GM18505 (cell line): ENCODE measurements at regions not wholly inside any gene's neighbourhood (a gene's known extent, or its start where the extent isn't known, plus 50 kb on each side); places are given as distances from the start of the nearest gene placed in this dataset.

Experiments
- ATAC-seq: cut with Tn5 transposase; IDR thresholded peaks from one replicate; pipeline ENCODE4 v1.9.1; 2021; ENCODE audit not compliant: unreplicated experiment
- POLR2A ChIP-seq: IDR thresholded peaks from 4 replicates; pipeline ENCODE4 v1.6.1; 2011; ENCODE audit warnings: borderline replicate concordance; ENCODE audit not compliant: insufficient read depth, insufficient read length; ENCODE audit errors: extremely low read depth

DNA sequence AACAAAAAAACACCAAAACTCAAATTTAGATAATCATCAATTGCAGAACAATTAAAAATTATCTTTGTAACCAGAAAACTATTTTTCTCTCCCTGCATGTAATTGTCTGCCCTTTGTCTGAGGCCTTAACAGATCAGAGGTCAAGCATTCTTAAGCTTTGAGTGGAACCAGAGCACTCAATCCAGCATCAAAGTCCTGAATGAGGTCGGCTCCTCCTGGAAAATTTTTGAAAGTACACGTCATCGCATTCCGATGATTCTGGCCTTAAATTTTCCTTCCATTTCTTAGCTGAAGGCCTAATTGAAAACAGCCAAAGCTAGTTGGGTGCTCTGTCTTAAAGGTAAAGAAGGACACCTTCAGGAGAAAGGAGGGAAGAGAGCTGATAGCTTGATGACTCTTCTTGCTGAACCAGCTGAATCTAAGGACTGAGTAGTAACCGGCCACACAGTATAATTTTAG, 510.2 kb upstream of the SULF2 start:
- TF ChIP-seq POLR2A: no peak
- no peak for ATAC-seq

DNA sequence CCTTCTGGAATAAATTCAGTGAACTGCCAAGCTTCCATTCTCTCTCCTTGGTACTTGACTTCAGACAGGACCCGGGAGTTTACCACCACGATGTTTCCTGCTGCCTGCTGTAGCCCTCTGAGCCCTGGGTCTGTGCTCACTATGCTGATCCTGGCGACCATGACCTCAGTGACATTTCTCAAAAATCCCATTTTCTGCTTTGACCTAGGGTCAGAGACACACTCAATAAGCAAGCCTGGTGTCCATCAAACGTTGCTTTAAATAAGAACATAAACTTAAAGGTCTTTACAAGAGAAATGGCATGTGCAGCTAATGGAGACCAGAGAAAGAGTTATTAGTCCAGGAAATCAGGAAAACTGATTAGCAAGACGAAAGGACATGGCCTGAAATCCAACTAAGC, 509.7 kb upstream of the SULF2 start:
- ATAC-seq: no peak
- no peak for TF ChIP-seq POLR2A

GRCh38 chr20:48294196-48294595, 508.9 kb upstream of the SULF2 start:
- ATAC-seq: no peak
- TF ChIP-seq POLR2A: no peak

GRCh38 chr20:48293671-48294070, 508.4 kb upstream of the SULF2 start:
- TF ChIP-seq POLR2A: no peak
- no peak for ATAC-seq

DNA sequence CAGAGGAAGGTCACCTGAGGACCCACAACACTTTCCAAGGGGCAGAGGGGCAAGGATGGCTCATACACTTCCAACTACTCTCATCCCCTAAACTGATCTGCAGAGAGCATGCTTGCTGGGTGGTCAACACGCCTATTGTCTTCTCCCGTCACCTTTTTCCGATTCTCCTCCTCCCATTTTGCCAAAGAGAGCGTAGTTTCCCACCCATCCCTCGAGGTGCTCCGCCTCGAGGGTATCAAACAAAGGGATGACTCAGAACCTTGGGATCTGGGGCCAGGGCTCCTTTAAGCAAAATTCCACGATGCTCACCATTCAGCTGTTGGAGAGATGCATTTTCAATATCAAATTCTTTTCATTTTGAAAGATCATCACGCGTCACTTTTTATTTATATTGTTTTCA, 507.5 kb upstream of the SULF2 start:
- ATAC-seq: no peak
- TF ChIP-seq POLR2A: no peak

DNA sequence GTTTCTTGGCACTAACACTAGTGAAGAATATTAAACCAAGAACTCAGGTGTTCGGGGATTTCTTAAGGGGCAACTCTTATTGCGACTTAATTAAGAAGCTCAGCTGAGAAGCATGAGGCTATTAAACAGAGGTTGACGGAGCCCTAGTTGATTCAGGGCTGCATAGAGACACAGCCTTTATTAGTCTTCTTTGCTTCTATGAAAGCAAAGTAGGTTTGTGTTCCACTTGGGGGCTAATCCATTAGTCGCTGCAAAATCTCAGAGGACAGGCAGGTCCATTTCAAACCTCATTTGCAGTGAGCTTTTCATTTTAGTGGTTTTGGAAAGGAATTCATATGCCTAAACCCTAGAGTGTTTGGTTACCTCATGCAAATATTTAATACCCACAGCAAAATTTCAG, 506.6 kb upstream of the SULF2 start:
- no peak for ATAC-seq
- TF ChIP-seq POLR2A: no peak

- ATAC-seq: no peak
- TF ChIP-seq POLR2A: no peak
Observed at GRCh38 chr20:48288930-48289507, 503.7 kb upstream of the SULF2 start.

DNA sequence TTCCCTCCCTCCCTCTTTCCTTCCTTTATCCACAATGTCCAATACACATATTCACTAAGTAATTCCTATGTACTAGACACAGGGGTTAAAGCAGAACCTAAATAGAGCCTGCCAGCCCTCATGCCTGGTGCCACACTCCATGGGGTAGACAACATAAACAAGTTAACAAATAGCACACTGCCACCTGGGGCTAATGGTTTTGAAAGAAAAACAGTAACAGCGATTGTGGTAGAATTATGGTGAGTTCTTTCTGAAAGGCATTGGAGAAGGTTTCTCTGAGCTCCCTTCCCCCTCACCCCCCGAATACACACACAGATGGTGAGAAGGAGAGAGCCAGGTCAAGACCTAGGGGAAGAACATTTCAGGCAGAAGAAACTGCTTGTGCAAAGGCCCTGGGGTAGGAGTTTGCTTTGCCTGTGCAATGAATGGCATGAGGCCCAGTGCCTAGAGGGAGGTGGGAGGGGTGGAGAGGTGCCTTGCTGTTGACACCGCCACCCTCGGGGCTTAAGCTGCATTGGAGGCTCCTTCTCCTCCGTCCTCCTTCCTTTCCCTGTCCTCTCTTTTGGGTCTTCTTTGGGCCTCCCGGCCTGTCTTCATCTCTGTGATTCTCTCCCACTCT, 502.4 kb upstream of the SULF2 start:
- no peak for TF ChIP-seq POLR2A
- ATAC-seq: no peak

GRCh38 chr20:48287021-48287494, 501.8 kb upstream of the SULF2 start:
- no peak for TF ChIP-seq POLR2A
- ATAC-seq: no peak

GRCh38 chr20:48286601-48287000, 501.3 kb upstream of the SULF2 start:
- no peak for ATAC-seq
- TF ChIP-seq POLR2A: no peak

GRCh38 chr20:48285656-48286055, 500.4 kb upstream of the SULF2 start:
- TF ChIP-seq POLR2A: no peak
- ATAC-seq: no peak

- TF ChIP-seq POLR2A: no peak
- no peak for ATAC-seq
Observed at GRCh38 chr20:48284837-48285236, 499.6 kb upstream of the SULF2 start.

DNA sequence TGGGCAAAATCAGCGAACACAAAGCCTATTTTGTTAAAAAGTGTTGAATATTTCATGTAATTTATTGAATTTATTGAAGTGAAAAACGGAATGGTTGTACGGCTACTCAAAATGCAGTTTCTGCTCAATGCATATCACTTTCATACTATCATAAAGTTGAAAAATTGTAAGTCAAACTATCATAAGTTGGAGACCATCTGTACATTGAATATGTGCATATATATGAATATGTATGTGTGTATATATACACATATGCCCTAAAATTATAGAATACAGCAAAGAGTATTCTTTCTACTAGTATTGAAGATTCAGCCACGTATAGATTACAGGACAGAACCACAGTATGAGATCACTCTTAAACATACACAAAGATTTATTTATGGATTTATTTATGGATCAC, 499.0 kb upstream of the SULF2 start:
- no peak for TF ChIP-seq POLR2A
- ATAC-seq: no peak

DNA sequence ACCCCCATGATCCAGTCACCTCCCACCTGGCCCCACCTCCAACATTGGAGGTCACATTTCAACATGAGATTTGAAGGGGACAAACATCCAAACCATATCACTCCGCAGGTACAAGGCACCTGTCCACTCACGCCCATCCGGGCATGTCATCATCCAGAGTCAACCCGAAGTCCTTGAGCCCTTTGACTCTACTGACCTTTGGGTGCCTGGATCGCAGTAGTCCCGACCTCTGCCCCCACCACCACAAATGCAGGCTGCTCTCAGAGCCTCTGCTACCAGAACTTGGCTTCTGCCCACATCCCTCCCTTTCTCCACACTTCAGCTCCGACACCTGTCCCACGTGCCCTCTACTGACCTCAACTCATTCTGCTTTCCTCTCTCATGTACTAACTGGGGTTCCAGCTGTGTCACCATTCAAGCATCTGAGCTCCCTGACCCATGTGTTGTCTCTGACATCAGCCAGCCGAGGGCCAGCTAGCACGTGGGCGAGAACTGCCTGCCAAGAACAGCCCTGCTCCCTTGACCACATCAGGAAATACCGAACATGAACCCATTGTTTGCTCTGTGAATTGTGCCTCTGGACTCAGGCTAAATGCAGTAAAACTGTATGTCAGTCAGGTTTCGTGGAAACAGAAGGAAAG, 498.3 kb upstream of the SULF2 start:
- no peak for TF ChIP-seq POLR2A
- ATAC-seq: no peak
